Renal pelvis (tissue), 1 donor: ENCODE measurements at regions not wholly inside any gene's neighbourhood (a gene's known extent, or its start where the extent isn't known, plus 50 kb on each side); places are given as distances from the start of the nearest gene placed in this dataset.
"Not testable (repeated sequence)": the region's sequence is repeated elsewhere in the genome, so short reads cannot be mapped to it uniquely, and the experiment has no call there.

Experiments used
- DNase-seq: peaks from one replicate; pipeline ENCODE4 v3.0.0-alpha.2; 2013

DNA sequence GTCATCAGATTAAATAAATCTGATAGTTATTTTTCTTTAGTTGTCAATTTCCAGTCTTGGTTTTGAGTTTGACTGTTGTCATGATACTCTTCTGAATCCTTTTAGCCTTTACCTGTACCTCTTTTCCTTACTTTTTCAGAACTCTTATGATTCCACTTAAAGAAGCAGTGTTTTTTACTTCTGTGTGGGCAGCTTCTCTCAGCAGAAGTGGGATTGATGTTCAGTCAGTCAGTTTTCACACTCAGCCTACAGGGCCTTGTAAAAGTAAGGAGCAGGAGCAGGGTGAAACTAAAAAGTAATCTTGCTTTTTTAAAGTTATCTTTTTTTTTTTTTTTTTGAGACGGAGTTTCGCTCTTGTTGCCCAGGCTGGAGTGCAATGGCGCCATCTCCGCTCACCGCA is 75.1 kb downstream of the HAUS1 start:
- no peak for DNase-seq

DNA sequence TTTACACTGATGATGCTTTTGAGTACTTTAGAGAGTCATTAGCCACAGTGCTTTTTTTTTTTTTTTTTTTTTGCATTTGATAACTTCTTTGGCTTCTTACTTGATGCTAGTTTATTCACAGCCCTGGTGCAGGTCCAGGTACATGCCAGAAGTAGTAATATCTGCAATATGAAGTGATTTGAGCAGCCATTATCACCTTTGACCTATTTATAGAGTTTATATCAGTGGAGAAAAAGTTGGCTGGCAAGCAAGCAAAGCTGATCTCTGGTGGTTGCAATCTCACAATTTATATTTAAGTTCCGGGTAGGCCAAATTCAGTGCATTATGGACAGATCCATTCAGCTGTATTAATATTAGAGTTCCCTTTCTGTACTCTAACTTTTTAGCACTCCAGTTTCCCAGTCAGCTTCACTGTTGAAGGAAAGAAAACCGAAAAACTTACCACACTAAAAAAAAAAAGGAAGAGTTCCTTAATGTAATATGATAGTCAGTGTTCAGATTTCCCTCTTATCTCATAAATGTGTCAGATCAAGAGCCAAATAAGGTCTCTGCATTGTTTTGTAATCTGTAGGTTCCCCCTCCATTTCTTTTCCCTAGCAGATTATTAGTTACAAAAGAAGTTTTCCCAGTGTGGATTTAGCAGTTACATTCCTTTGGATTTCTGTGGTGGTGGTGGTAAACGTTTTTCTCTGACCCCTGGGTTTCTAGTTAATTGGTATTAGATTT is 78.6 kb downstream of the HAUS1 start:
- no peak for DNase-seq

DNA sequence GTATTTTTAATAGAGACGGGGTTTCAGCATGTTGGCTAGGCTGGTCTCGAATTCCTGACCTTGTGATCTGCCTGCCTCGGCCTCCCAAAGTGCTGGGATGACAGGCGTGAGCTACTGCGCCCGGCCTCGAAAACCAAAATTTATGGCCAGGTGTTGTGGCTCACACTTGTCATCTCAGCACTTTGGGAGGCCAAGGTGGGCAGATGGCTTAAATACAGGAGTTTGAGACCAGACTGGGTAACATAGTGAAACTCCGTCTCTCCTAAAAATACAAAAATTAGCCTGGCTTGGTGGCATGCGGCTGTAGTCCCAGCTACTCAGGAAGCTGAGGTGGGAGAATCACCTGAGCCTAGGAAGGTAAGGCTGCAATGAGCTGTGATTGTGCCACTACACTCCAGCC is 80.1 kb downstream of the HAUS1 start:
- DNase-seq = not testable (repeated sequence)

DNA sequence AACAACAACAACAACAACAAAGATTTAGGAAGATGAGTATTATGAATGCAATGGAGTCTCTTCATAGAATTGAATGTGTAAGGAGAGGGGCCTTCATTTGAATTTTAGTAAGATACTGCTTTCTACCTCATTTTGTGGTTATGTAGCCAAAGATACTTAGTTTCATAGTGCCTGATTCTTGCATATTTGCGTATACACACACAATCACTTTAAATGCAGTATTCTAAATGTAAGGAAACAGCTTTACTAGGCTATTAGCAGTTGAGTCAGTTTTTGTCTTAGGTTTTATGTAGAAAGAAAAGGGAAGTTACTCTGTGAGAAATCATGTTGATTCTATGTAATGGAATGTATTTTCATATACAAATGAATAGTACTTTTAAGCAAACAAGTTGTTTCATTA is 80.5 kb downstream of the HAUS1 start:
- DNase-seq = no peak

DNA sequence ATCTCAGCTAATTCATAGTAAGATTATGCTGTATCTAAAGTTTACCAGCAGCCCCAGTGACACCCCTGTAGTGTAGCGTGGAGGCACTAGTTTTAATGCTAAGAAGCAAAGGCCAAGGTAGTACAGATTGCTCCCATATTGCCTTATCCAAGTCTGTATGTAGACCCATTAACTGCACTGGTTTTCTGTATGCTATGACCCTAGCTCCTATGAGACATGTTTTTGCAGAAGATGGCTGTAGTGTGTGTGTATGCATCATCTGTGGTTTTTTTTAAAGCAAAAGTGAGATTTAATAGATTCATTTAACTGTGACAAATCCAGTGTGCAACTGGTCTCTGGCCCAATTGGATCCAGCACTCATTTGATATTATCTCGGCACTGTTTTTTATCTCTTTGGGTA is 86.5 kb downstream of the HAUS1 start:
- no peak for DNase-seq

DNA sequence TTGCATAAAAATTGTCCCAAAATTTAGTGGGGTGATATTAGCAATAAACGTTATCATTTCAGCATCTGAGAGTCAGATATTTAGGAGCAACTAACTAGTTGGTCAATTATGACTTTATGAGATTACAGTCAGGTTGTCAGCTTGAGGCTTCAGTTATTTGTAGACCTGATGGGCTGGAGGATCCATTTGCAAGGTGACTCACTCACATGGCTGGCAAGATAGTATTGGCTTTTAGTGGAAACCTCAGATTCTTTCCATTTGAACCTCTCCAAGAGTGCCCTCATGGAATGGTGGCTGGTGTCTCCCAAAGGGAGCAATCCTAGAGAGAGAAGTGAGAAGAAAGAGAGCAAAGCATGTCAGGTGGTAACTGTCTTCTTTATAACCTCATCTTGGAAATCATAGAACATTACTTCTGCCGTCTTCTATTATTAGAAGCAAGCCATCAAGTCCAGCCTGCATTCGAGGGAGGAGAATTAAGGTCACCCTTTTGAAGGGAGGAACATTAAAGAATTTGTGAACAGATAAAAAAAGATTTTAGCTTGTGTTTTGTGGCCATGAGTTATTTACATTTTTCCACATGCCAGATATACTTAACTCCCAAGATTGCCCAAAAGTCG is 92.5 kb downstream of the HAUS1 start:
- DNase-seq = no peak

DNA sequence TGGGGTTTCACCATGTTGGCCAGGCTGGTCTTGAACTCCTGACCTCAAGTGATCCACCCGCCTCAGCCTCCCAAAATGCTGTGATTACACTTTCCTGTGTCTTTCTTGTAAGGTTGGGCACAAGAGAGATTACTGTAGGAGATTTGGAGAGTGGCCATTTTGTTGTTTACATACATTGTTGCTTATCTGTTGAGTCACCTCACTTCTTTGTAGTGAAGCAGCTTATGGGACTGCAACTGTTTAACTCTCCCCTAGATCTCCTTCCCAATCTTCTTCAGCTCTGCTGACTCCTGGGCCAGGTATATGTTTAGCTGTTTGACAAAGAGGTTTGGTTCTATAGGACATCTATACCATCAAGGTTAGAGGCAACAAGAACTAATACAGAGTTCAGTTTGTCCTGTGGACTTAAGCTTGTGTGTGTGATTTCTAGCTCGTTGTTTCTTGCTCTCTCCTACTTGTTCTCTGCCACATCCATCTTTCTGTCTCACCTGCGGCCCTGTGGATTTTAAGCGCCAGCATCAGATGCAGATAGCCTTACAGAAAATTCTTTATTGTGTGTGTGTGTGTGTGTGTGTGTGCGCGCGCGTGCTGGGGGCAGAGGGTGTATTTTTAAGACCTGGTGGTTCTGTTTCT is 95.4 kb downstream of the HAUS1 start:
- no peak for DNase-seq

DNA sequence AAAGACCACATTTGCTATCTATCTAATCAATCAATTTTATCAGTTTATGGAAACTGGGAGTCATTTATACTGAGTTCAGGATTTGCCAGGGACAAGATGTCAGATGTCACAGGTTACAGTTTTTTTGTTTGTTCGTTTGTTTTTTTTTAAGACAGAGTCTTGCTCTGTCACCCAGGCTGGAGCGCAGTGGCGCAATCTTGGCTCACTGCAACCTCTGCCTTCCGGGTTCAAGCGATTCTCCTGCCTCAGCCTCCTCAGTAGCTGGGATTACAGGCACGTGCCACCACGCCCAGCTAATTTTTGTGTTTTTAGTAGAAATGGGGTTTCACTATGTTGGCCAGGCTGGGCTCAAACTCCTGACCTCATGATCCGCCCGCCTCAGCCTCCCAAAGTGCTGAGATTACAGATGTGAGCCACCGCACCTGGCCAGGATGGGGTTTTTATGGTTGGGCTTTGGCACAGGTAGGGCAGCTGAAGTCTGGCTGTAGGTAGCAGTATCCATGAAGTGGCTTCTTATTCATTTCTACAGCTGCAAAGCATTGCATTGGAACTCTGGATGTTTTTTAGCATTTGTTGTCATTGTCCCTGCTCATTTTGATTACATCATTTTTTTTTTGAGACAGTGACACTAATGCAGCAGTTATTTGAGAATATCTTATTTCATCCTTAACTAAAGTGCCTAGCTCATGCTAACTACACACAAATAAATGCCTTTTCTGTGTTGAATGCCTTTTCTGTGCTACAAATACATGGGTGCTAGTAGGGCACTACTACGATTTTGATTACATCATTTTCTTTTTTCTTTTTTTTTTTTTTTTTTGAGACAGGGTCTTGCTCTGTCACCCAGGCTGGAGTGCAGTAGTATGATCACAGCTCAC is 96.2 kb downstream of the HAUS1 start:
- not testable (repeated sequence) for DNase-seq

DNA sequence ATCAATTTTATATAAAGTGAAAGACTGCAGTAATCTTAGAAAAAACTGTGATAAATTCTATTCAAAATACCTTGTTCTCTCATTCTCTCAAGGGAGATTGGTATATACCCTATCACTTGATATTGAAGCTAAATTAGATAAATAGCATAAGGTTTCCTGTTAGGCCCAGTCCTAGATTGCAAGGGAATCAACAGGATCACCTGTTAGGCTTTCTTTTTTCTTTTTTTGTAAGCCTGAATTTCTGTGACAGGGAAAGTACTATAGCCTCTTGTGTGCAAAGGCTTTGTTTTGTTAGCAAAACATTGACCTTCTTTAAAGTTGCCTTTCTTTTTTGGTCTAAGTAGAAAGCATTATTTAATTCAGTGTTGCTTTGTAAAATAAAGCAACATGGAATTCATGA is 100.0 kb downstream of the HAUS1 start:
- no peak for DNase-seq

DNA sequence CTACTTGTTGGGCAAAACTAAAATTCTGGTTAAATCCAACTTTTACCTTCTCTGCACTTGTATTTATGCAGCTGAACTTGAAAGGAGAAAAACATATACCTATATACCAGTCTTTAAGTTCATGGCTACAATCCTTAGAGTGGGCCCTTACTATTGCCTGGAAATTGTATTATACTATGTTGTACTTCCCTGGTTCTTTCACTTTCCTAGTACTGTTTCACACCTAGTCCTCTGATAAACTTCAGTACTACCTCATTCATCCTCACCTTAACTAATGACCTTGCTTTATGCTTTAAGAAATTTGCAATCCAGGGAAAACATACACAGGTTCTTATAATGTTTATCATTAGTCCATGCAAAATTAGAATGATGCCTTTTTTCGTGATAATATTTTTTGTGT is 103.8 kb downstream of the HAUS1 start:
- no peak for DNase-seq

DNA sequence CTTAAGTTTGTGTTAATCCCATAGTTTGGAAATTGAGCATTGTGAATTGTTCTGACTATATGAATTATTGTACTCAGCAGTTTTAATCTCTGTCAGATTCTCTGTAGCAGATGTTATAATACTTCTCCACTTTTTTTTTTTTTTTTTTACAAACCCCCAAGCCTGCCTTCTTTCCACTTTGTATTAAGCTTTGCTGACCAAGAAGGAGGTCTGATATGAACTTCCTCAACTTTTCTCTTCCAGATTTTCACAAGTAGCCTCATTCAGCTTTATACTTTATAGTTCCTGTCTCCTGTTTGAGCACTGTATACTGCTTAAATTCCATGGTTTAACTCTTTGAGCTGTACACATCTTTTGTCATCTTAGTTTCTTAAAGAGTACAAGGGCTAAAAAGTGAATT is 105.0 kb downstream of the HAUS1 start:
- DNase-seq = no peak

DNA sequence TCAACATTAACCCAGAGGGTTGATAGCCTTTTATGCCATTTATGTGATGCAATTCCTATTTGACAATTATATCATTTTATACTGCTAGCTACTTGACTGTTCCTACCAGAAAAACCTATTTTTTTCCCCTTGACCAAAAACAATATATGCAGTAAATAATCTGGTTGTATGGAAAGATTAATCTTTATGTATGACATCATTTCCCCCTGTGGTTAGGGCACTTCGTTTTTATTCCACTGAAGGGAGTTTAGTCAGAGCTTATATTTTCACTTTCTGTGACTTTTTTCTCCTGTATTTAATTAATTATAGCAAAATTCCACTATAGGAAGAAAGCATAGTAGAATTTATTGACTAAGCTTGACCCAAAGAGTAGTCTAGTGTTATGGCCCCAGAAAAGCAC is 107.6 kb downstream of the HAUS1 start:
- DNase-seq = no peak

DNA sequence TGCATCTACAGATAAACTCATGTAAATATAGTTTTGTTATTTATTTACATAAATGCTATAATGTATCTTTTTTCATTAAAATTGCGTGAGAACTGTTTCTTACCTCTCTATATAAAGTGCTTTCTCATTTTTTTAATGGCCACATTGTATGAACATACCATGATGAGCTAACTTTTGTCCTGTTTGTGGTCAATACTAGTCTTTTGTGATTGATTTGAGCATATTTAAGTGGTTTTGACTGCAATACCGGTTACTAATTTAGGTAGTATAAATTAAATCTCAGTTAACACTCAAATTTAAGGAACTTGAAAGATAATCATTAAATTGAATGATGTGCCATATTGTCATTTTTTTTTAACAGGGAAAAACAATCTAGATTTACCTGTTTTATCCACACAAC is 108.2 kb downstream of the HAUS1 start:
- no peak for DNase-seq

DNA sequence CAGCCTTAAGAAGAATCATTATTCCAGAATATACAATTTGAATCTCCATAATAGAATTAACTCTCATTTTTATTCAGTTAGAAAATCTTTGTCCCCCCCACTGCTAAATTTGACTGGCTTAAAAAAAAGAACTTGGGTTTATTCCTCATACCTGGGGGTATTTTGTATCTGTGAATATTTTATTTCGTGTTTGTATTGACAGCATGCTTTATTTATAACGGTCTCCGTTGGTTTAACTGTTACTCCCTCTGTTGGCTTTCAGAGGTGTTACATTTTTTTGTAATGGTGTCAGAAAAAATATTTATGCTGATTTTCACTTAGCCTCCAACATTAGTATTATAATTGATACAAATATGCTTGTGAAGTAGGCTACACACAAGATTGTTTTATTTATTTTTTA is 109.1 kb downstream of the HAUS1 start:
- no peak for DNase-seq

DNA sequence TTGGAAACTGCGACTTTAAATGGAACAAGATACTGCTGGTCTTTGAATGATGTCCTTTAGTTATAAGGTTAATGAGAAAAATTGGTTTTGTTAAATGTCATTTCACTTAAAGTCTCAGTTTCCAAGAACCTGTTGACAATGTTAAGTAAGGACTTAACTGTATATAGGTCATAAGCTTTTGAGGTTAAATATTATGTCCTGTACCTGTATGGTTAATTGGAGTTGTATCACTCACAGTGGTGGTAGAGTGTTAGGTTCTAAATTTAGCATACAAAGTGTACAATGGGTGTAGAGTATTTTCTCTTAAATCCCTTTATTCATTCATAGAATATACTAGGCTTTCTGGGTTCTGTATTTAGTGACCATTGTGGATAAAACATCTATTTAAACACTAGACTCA is 110.2 kb downstream of the HAUS1 start:
- DNase-seq = no peak

DNA sequence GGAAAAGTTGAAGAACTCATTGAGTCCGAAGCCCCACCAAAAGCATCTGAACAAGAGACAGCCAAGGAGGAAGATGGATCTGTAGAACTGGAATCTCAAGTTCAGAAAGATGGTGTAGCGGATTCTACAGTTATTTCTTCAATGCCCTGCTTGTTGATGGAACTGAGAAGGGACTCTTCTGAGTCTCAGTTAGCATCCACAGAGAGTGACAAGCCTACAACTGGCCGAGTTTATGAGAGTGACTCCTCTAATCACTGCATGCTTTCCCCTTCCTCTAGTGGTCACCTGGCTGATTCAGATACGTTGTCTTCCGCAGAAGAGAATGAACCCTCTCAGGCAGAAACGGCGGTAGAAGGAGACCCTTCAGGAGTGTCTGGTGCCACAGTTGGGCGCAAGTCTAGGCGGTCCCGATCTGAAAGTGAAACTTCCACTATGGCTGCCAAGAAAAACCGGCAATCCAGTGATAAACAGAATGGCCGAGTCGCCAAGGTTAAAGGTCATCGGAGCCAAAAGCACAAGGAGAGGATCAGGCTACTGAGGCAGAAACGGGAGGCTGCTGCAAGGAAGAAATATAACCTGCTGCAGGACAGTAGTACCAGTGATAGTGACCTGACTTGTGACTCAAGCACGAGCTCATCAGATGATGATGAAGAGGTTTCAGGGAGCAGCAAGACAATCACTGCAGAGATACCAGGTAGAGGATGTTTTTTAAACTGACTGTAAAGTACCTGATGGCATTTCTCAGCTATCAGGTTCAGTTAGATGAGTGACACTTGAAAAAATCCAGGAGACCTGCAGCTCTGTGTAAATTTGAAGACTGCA is 111.9 kb downstream of the HAUS1 start:
- DNase-seq = no peak

DNA sequence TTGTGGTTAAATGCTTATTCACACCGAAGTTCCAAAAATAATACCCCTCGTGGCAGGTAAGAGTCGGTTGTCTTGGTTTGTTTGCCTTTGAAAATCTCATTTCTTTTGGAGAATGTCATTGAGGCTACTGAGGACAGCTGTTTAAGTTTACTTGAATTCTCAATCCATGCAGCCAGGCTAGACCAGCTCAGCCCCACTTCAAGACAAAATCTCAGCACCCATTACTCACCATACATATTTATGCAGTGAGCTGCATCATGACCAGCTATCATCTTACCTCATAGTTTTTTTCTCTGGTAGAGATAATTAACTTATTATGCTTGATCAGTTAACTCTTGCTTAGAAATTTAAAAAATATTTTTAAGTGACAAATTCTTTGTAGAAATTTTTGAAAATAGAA is 115.9 kb downstream of the HAUS1 start:
- no peak for DNase-seq

DNA sequence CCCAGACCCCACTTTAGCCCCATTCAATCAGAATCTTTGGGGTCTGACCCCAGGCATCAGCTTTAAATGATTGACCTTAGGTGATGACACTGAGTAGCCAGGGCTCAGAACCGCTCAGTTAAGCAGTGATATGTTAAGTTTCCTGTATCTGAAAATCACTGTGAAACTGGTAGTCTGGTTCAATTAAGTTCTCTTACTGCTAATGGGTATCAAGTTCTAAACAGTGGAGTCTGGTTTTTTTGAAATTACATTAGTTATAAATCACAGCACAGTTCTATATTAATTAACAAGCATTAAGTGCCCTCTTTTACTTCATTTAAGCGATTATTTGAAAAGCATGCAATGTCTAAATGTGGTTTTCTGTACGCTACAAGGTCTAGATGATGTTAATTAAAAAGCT is 117.9 kb downstream of the HAUS1 start:
- no peak for DNase-seq

DNA sequence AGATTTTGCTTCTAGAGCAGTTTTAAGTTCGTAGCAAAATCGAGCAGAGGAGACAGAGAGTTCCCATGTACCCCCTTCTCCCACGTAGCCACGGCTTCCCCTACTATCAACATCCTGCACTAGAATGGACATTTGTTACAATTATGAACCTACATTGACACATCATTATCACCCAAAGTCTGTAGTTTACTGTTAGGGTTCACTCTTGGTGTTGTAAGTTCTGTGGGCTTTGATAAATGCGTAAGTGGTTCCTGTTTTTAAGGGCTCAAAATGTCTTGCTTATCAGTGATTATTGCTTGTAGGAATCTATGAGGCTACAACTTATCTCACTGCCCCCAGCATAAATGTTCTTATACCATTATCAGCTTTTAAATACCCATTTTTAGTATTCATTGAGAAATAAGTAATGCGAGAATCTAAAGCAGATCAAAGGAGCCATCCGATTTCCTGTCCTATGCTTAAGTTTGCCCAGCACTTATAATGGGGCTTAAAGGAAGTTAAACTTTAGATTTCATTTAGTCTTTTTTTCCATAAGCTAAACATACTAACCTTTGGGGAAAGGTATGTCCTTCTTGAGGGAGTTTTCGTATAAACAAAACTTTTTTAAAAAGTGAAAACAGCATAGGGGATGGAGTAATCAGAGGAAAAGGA is 118.7 kb downstream of the HAUS1 start:
- DNase-seq = no peak

DNA sequence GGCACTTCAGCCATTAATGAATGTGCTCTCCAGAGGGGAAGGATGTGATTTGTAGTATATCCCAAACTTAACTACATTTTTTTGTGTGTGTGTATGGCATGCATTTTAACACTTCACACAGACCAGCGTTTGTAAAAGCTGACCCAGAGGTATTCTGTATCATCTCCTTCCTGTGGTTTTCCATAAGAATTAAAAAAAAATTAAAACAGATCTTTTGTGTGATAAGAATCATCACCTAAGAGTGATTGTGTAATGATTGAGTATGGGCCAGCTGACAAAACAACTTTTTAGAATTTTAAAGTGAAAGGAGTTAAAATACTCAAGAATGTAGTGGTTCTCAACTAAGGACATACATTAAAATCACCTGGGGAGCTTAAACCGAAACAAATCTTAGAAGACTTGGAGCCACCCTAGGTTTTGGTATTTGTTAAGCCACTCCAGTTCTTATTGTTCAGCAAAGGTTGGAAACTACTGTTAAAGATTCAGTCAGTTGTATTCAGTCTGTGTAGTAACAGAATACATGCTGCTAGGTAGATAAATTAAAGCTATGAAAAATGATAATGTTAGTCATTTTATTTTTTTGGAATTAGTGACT is 120.1 kb downstream of the HAUS1 start:
- no peak for DNase-seq

DNA sequence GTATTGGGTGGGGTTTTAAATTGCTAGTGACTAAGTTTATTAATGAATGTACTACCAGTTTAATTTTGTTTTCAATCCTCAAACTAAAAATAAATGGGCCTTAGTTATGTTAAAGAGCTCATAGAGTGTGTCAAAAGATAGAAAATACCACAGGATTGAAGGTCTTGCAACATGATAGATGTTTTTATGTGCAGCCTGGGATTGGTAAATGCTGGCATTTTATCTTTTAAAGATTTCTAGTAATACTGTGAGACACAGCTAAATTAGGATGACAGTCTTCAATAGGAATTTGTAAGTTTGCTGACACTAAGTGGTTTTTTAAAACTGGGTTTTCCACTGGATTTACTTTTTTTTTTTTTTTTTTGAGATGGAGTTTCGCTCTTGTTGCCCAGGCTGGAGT is 122.3 kb downstream of the HAUS1 start:
- DNase-seq = no peak
